ENCODE measurements at regions not wholly inside any gene's neighbourhood (a gene's known extent, or its start where the extent isn't known, plus 50 kb on each side); places are given as distances from the start of the nearest gene placed in this dataset.

GRCh38 chr14:101435546-101435945 lies 125.7 kb upstream of the DIO3 start:
- TF ChIP-seq, protein P1, sequence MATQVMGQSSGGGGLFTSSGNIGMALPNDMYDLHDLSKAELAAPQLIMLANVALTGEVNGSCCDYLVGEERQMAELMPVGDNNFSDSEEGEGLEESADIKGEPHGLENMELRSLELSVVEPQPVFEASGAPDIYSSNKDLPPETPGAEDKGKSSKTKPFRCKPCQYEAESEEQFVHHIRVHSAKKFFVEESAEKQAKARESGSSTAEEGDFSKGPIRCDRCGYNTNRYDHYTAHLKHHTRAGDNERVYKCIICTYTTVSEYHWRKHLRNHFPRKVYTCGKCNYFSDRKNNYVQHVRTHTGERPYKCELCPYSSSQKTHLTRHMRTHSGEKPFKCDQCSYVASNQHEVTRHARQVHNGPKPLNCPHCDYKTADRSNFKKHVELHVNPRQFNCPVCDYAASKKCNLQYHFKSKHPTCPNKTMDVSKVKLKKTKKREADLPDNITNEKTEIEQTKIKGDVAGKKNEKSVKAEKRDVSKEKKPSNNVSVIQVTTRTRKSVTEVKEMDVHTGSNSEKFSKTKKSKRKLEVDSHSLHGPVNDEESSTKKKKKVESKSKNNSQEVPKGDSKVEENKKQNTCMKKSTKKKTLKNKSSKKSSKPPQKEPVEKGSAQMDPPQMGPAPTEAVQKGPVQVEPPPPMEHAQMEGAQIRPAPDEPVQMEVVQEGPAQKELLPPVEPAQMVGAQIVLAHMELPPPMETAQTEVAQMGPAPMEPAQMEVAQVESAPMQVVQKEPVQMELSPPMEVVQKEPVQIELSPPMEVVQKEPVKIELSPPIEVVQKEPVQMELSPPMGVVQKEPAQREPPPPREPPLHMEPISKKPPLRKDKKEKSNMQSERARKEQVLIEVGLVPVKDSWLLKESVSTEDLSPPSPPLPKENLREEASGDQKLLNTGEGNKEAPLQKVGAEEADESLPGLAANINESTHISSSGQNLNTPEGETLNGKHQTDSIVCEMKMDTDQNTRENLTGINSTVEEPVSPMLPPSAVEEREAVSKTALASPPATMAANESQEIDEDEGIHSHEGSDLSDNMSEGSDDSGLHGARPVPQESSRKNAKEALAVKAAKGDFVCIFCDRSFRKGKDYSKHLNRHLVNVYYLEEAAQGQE (IDR thresholded peaks at IDR 0.05; ENCODE audit: insufficient read depth in 1 of 2, low read depth in 2 of 2, low read length in 2 of 2), result no peak
- TF ChIP-seq POLR2AphosphoS5 (IDR thresholded peaks at IDR 0.05; ENCODE audit: low read depth, low read length) (no peak), TAF1 (IDR thresholded peaks at IDR 0.05; ENCODE audit: borderline replicate concordance, insufficient read depth, low read length) (no peak), SIN3A (IDR thresholded peaks at IDR 0.05; ENCODE audit: borderline replicate concordance, insufficient read depth, low read length) (no peak)

Measured in PFSK-1 (cell line).